Keratinocyte (primary cell): ENCODE measurements at regions not wholly inside any gene's neighbourhood (a gene's known extent, or its start where the extent isn't known, plus 50 kb on each side); places are given as distances from the start of the nearest gene placed in this dataset.

ENCODE experiments used
- DNase-seq: peaks from one replicate; pipeline ENCODE4 v3.0.0-alpha.2; 2011; ENCODE audit warnings: low read depth, missing footprints, low spot score
- FAIRE-seq: peaks from 2 replicates; lab custom pipeline; 2011; peaks lifted over from hg19 to GRCh38; lab: Jason Lieb, UNC
- H2AFZ ChIP-seq: 2 replicates; pipeline ENCODE4 v1.6.0; 2012; ENCODE audit warnings: low read length, control low read depth, inconsistent platforms; ENCODE audit not compliant: control insufficient read depth
- H3K27ac ChIP-seq: 2 replicates; pipeline ENCODE4 v1.5.1; 2011; ENCODE audit warnings: low read length; ENCODE audit not compliant: control insufficient read depth, insufficient read depth
- H3K27me3 ChIP-seq: 3 replicates; pipeline ENCODE4 v1.6.0; 2011; ENCODE audit warnings: low read length; ENCODE audit not compliant: control insufficient read depth, insufficient read depth; ENCODE audit errors: extremely low read depth
- H3K36me3 ChIP-seq, 2 experiments: 2 replicates in 1 of 2; 3 replicates in 1 of 2; pipeline ENCODE4 v1.5.1; 2011; ENCODE audit warnings: low read length in 2 of 2, mild to moderate bottlenecking in 1 of 2; ENCODE audit not compliant: control insufficient read depth in 2 of 2, insufficient read depth in 2 of 2; ENCODE audit errors: extremely low read depth in 1 of 2
- H3K4me1 ChIP-seq: 3 replicates; pipeline ENCODE4 v1.5.1; 2011; ENCODE audit warnings: low read length; ENCODE audit not compliant: control insufficient read depth, insufficient read depth; ENCODE audit errors: extremely low read depth
- H3K4me2 ChIP-seq: 3 replicates; pipeline ENCODE4 v1.6.0; 2011; ENCODE audit warnings: low read depth, low read length; ENCODE audit not compliant: control insufficient read depth, insufficient read depth; ENCODE audit errors: extremely low read depth
- H3K4me3 ChIP-seq, 3 experiments: fragments of 200-600 bp in 1 of 3; sonication (generic) in 1 of 3; 2 replicates in 2 of 3; 3 replicates in 1 of 3; pipeline ENCODE4 v1.5.1; 2011 to 2016; ENCODE audit warnings: low read length in 3 of 3, mild to moderate bottlenecking in 3 of 3, control low read depth in 2 of 3, inconsistent platforms in 1 of 3, low read depth in 1 of 3, mixed read lengths in 1 of 3, mixed run types in 1 of 3, moderate library complexity in 1 of 3; ENCODE audit not compliant: control insufficient read depth in 2 of 3, insufficient read depth in 2 of 3; ENCODE audit errors: extremely low read depth in 1 of 3
- H3K79me2 ChIP-seq: 2 replicates; pipeline ENCODE4 v1.6.0; 2012; ENCODE audit warnings: low read length; ENCODE audit not compliant: control insufficient read depth, insufficient read depth
- H3K9ac ChIP-seq: 3 replicates; pipeline ENCODE4 v1.6.0; 2011; ENCODE audit warnings: low read length; ENCODE audit not compliant: control insufficient read depth, insufficient read depth; ENCODE audit errors: extremely low read depth
- H3K9me1 ChIP-seq: 3 replicates; pipeline ENCODE4 v1.6.0; 2011; ENCODE audit warnings: low read length; ENCODE audit not compliant: control insufficient read depth, insufficient read depth; ENCODE audit errors: extremely low read depth
- H3K9me3 ChIP-seq: 2 replicates; pipeline ENCODE4 v1.5.1; 2012; ENCODE audit warnings: low read depth, low read length; ENCODE audit not compliant: control insufficient read depth
- H4K20me1 ChIP-seq: 3 replicates; pipeline ENCODE4 v1.6.0; 2011; ENCODE audit warnings: low read length; ENCODE audit not compliant: control insufficient read depth, insufficient read depth; ENCODE audit errors: extremely low read depth
- CTCF ChIP-seq, 3 experiments: IDR thresholded peaks in 1 of 3; conservative IDR thresholded peaks in 1 of 3; optimal IDR thresholded peaks in 1 of 3; 2 replicates in 2 of 3; 3 replicates in 1 of 3; pipeline versions ENCODE3 to v1.5.1; 2011; ENCODE audit warnings: low read length in 3 of 3, mild to moderate bottlenecking in 3 of 3, moderate library complexity in 2 of 3, control low read depth in 1 of 3, inconsistent platforms in 1 of 3; ENCODE audit not compliant: insufficient read depth in 2 of 3; ENCODE audit errors: extremely low read depth in 1 of 3
- EZH2 ChIP-seq: IDR thresholded peaks from one replicate; pipeline ENCODE4 v1.6.1; 2012; ENCODE audit warnings: inconsistent platforms, mild to moderate bottlenecking, low read length, moderate library complexity
- dilution Hi-C: fragments of 300-500 bp; cut with MboI; formaldehyde crosslinking; loops from one replicate; pipeline ENCODE4 v1.7.0; 2020; ENCODE audit warnings: low sequenced_read_pairs; ENCODE audit not compliant: extremely low pct_ligation_motif_present

GRCh38 chr2:467892-468647 is 180.2 kb upstream of the ALKAL2 start:
- no peak overlapping the region for H3K9ac ChIP-seq
- H3K4me3 ChIP-seq: no peak overlapping the region
- H3K27me3 ChIP-seq: peaks cover 17% of the 10 kb centered on the region
- TF ChIP-seq EZH2: peak; percentile 41
- TF ChIP-seq CTCF (optimal IDR thresholded peaks at IDR 0.05 in 1 of 3, IDR thresholded peaks at IDR 0.05 in 1 of 3, conservative IDR thresholded peaks at IDR 0.05 in 1 of 3; ENCODE audit: extremely low read depth in 1 of 3, insufficient read depth in 2 of 3, low read length in 3 of 3): no peak
- DNase-seq: no peak
- no peaks in the 10 kb centered on the region for H3K9me1 ChIP-seq
- no peaks in the 10 kb centered on the region for H3K9me3 ChIP-seq
- no peaks in the 10 kb centered on the region for H3K79me2 ChIP-seq
- no peak overlapping the region for H3K4me2 ChIP-seq
- H4K20me1 ChIP-seq: no peaks in the 10 kb centered on the region
- no peak for FAIRE-seq
- H3K27ac ChIP-seq: no peak overlapping the region
- no peaks in the 10 kb centered on the region for H3K36me3 ChIP-seq
- H3K4me1 ChIP-seq: no peaks in the 10 kb centered on the region
- H2AFZ ChIP-seq: no peak overlapping the region
- dilution Hi-C loops: no loop called here

GRCh38 chr2:467543-467891 is 179.6 kb upstream of the ALKAL2 start:
- Histone ChIP-seq H3K4me1 (no peaks in the 10 kb centered on the region), H3K9ac (no peak overlapping the region), H3K36me3 (no peaks in the 10 kb centered on the region), H3K79me2 (no peaks in the 10 kb centered on the region), H4K20me1 (no peaks in the 10 kb centered on the region), H3K27ac (no peak overlapping the region), H3K4me2 (no peak overlapping the region), H3K9me1 (no peaks in the 10 kb centered on the region), H3K4me3 (no peak overlapping the region), H3K9me3 (no peaks in the 10 kb centered on the region), H3K27me3 (peaks cover 17% of the 10 kb centered on the region), H2AFZ (no peak overlapping the region)
- TF ChIP-seq EZH2 (peak; percentile 18), CTCF (optimal IDR thresholded peaks at IDR 0.05 in 1 of 3, IDR thresholded peaks at IDR 0.05 in 1 of 3, conservative IDR thresholded peaks at IDR 0.05 in 1 of 3; ENCODE audit: extremely low read depth in 1 of 3, insufficient read depth in 2 of 3, low read length in 3 of 3) (no peak)
- dilution Hi-C loops: no loop called here
- no peak for FAIRE-seq
- no peak for DNase-seq
